Peyer's patch (tissue), 4 donors: ENCODE measurements at regions not wholly inside any gene's neighbourhood (a gene's known extent, or its start where the extent isn't known, plus 50 kb on each side); places are given as distances from the start of the nearest gene placed in this dataset.

Experiments
- DNase-seq, 3 donors: peaks; one replicate each; pipeline ENCODE4 v3.0.0-alpha.2; 2017 to 2019
- H3K27ac ChIP-seq, 4 donors: fragments of 200-600 bp; sonication (generic); one replicate each; pipeline ENCODE4 v1.5.1; 2016 to 2019
- H3K27me3 ChIP-seq, 2 donors: fragments of 200-600 bp; sonication (generic); one replicate each; pipeline ENCODE4 v1.5.1; 2019
- H3K36me3 ChIP-seq, 3 donors: fragments of 200-600 bp; sonication (generic); one replicate each; pipeline ENCODE4 v1.5.1; 2016 to 2019
- H3K4me1 ChIP-seq, 4 donors: fragments of 200-600 bp; sonication (generic); one replicate each; pipeline ENCODE4 v1.5.1; 2016 to 2019
- H3K4me3 ChIP-seq, 4 donors: fragments of 200-600 bp; sonication (generic); 1 replicate in 3 of 4; 2 replicates in 1 of 4; pipeline ENCODE4 v1.5.1; 2016 to 2019; ENCODE audit warnings: mild to moderate bottlenecking in 1 of 4
- H3K9me3 ChIP-seq, 4 donors: fragments of 200-600 bp; sonication (generic); one replicate each; pipeline ENCODE4 v1.5.1; 2016 to 2019; ENCODE audit warnings: mild to moderate bottlenecking in 1 of 4
- POLR2A ChIP-seq, 2 donors: fragments of 450-650 bp; IDR thresholded peaks; one replicate each; pipeline ENCODE4 v1.5.1; 2017; ENCODE audit warnings: antibody characterized with exemption in 2 of 2, mild to moderate bottlenecking in 2 of 2, moderate library complexity in 2 of 2
- TF ChIP-seq, protein P1 (sequence below), 6 experiments: fragments of 450-650 bp in 4 of 6; fragments of 200-600 bp in 2 of 6; sonication (generic) in 1 of 6; IDR thresholded peaks; one replicate each; pipeline ENCODE4 v1.5.1; 2017 to 2019; ENCODE audit warnings: antibody characterized with exemption in 6 of 6, mild to moderate bottlenecking in 3 of 6, moderate library complexity in 1 of 6

DNA sequence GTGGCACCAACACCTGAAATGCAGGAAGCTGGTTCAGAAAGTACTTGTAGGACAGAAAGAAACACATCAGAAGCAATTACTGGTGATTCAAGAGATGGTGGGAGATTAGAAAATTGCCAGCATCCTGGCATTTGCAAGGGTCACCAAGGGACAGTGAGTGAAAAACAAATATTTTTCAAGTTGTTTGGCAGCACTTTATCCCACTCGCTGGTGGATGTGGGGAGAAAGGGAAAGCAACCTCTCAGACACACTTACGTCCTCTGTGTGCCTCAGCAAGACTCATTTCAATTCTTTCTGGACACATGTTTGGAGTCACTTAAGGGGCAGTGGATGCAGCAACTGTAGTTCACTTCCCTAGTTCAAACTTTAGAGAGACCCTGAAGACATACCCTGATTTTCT is 440.4 kb upstream of the GHITM start:
- no peak for DNase-seq
- TF ChIP-seq POLR2A (IDR thresholded peaks at IDR 0.05): no peak
- TF ChIP-seq, protein P1, sequence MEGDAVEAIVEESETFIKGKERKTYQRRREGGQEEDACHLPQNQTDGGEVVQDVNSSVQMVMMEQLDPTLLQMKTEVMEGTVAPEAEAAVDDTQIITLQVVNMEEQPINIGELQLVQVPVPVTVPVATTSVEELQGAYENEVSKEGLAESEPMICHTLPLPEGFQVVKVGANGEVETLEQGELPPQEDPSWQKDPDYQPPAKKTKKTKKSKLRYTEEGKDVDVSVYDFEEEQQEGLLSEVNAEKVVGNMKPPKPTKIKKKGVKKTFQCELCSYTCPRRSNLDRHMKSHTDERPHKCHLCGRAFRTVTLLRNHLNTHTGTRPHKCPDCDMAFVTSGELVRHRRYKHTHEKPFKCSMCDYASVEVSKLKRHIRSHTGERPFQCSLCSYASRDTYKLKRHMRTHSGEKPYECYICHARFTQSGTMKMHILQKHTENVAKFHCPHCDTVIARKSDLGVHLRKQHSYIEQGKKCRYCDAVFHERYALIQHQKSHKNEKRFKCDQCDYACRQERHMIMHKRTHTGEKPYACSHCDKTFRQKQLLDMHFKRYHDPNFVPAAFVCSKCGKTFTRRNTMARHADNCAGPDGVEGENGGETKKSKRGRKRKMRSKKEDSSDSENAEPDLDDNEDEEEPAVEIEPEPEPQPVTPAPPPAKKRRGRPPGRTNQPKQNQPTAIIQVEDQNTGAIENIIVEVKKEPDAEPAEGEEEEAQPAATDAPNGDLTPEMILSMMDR (IDR thresholded peaks at IDR 0.05): no peak
- H3K36me3 ChIP-seq: no peaks in the 10 kb centered on the region
- no peaks in the 10 kb centered on the region for H3K4me1 ChIP-seq
- no peaks in the 10 kb centered on the region for H3K9me3 ChIP-seq
- H3K27me3 ChIP-seq: no peaks in the 10 kb centered on the region
- H3K27ac ChIP-seq: no peak overlapping the region
- H3K4me3 ChIP-seq: no peak overlapping the region

- Histone ChIP-seq H3K27me3 (no peaks in the 10 kb centered on the region), H3K4me1 (no peaks in the 10 kb centered on the region), H3K36me3 (no peaks in the 10 kb centered on the region), H3K9me3 (no peaks in the 10 kb centered on the region), H3K27ac (no peak overlapping the region), H3K4me3 (no peak overlapping the region)
- TF ChIP-seq, protein P1 (IDR thresholded peaks at IDR 0.05): no peak
- no peak for TF ChIP-seq POLR2A (IDR thresholded peaks at IDR 0.05)
- DNase-seq: no peak
Observed at GRCh38 chr10:83701799-83702198, 437.5 kb upstream of the GHITM start.

DNA sequence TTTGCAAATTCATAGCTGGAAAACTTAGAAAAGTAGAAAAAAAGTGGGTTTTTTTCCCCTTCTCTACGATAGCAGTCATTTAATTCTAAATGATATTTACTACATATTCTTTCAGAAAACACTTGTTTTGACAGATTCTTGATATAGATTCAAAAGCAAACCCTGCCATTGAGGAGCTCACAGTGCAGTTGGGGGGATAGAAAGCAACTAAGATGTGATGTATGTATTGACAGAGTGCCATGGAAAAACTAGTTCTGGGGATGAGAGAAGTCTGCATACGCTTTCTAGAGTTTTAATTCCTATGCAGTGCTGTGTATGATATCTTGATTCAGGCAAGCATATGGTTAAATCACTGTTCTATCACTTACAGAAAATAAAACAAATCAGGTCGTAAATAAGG is 436.6 kb upstream of the GHITM start:
- no peaks in the 10 kb centered on the region for H3K27me3 ChIP-seq
- DNase-seq: no peak
- no peak overlapping the region for H3K27ac ChIP-seq
- H3K36me3 ChIP-seq: no peaks in the 10 kb centered on the region
- no peaks in the 10 kb centered on the region for H3K4me1 ChIP-seq
- no peak overlapping the region for H3K4me3 ChIP-seq
- TF ChIP-seq, protein P1 (IDR thresholded peaks at IDR 0.05): no peak
- TF ChIP-seq POLR2A (IDR thresholded peaks at IDR 0.05): no peak
- no peaks in the 10 kb centered on the region for H3K9me3 ChIP-seq

- Histone ChIP-seq H3K4me3 (no peak overlapping the region), H3K36me3 (no peaks in the 10 kb centered on the region), H3K27ac (no peak overlapping the region), H3K9me3 (no peaks in the 10 kb centered on the region), H3K4me1 (no peaks in the 10 kb centered on the region), H3K27me3 (no peaks in the 10 kb centered on the region)
- no peak for TF ChIP-seq POLR2A (IDR thresholded peaks at IDR 0.05)
- TF ChIP-seq, protein P1 (IDR thresholded peaks at IDR 0.05): no peak
- no peak for DNase-seq
Observed at GRCh38 chr10:83706120-83706519, 433.2 kb upstream of the GHITM start.

- H3K27ac ChIP-seq: no peak overlapping the region
- H3K4me1 ChIP-seq: no peaks in the 10 kb centered on the region
- no peak for DNase-seq
- H3K36me3 ChIP-seq: no peaks in the 10 kb centered on the region
- no peaks in the 10 kb centered on the region for H3K9me3 ChIP-seq
- TF ChIP-seq, protein P1 (IDR thresholded peaks at IDR 0.05): no peak
- no peak for TF ChIP-seq POLR2A (IDR thresholded peaks at IDR 0.05)
- H3K4me3 ChIP-seq: no peak overlapping the region
- H3K27me3 ChIP-seq: no peaks in the 10 kb centered on the region
Observed at GRCh38 chr10:83706952-83707582, 432.2 kb upstream of the GHITM start.

DNA sequence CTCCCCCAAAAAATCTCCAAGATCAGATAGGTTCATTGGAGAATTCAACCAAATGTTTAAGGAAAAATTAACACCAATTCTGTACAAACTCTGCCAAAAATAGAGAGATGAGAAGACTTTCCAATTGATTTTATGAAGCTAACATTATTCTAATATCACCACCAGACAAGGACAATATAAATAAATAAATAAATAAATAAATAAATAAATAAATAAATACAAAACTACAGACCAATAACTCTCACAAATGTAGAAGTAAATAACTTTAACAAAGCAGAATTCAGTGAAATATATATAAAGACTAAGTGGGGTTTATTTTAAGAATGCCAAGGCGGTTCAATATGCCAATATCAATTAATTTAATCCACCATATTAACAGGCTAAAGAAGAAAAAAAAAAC is 425.9 kb upstream of the GHITM start:
- no peak overlapping the region for H3K4me3 ChIP-seq
- no peak overlapping the region for H3K27ac ChIP-seq
- H3K4me1 ChIP-seq: no peaks in the 10 kb centered on the region
- no peaks in the 10 kb centered on the region for H3K9me3 ChIP-seq
- DNase-seq: no peak
- no peaks in the 10 kb centered on the region for H3K36me3 ChIP-seq
- no peaks in the 10 kb centered on the region for H3K27me3 ChIP-seq
- TF ChIP-seq, protein P1 (IDR thresholded peaks at IDR 0.05): no peak
- no peak for TF ChIP-seq POLR2A (IDR thresholded peaks at IDR 0.05)
